ENCODE measurements at regions not wholly inside any gene's neighbourhood (a gene's known extent, or its start where the extent isn't known, plus 50 kb on each side); places are given as distances from the start of the nearest gene placed in this dataset.
"Not testable (repeated sequence)": the region's sequence is repeated elsewhere in the genome, so short reads cannot be mapped to it uniquely, and the experiment has no call there.

DNA sequence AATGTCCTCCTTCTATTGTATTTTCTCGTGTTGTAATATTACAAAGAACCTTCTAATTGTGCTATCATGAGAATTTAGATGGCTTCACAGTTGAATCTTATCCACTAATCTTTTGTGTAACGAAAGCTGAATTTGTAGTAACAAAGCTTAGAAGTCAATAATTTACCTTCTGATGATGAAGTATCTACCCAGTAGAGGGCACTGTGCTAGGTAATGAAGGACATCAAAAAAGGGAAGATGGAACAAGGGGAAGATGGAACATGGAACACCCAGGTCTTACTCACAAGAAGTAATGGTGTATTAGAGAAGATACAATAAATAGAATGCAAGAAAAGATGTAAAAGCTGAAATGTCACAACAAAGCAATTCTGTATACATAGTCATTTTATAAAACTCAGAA, 131.0 kb upstream of the CCNG1 start:
- no peak for DNase-seq

DNA sequence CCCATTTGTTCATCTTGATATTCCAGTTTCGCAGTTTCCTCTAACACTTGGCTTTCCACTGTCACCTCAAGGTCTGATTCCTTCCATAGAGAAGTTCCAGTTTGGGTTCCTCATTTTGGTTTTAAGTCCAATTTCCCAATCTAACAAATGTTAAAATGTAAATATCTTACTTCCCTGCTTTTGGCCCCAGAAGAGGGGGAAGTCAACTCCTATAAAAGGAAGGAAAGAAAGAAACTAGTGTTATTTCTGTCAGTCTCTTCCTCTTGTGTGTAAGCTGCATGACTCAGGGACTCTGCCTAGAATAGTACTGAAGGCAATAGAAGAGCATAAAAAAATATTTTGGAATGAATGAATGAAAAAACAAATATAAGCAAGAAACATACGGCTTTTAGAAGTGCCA, 127.5 kb upstream of the CCNG1 start:
- DNase-seq: no peak

DNA sequence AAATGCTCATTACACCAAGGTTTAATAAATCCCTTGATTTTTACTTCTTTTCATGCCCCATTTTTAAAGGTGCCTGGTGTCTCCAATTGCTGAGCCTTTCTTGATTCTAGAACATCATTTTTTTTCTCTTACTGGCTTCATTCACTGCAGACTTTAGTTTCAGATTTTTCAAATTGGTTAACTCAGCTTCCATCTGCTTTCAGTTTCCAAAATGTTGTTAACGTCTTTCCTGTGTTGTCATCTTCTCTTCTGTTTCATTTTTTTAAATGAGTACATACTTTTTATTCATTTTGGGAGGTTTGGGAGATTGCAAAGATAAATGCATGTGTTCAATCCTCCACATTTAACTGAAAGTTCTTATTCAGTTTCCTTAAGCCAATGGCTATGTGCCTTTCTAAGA, 126.4 kb upstream of the CCNG1 start:
- DNase-seq: no peak

DNA sequence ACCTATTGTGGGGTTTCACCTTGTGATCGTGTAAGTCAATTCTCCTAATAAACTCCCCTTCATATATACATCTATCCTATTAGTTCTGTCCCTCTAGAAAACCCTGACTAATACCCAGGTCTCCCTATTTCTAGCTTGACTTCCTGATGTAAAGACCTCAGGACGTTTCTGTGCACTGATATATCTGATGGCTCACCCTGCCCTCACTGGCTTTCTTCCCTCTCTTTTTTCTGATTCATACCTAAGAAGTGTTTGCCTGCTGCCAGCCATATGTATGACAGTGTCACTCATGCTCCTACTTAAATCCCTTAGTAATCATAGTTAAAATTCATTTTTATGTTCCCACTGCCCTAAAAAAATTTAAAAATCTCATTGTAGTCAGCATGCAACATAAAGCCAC, 124.8 kb upstream of the CCNG1 start:
- no peak for DNase-seq

DNA sequence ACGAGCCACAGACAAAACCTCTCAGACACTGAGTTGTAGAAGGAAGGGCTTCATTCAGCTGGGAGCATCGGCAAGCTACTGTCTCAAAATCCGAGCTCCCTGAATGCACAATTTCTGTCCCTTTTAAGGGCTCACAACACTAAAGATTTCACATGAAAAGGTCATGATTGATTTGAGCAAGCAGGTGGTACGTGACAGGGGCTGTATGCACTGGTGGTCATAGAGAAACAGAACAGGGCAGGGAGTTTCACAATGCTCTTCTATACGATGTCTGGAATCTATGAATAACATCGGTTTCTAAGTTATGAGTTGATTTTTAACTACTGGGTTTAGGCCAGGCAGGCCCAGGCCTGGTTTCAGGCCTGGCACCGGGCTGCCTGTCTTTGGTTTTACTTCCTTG, 124.3 kb upstream of the CCNG1 start:
- not testable (repeated sequence) for DNase-seq

DNA sequence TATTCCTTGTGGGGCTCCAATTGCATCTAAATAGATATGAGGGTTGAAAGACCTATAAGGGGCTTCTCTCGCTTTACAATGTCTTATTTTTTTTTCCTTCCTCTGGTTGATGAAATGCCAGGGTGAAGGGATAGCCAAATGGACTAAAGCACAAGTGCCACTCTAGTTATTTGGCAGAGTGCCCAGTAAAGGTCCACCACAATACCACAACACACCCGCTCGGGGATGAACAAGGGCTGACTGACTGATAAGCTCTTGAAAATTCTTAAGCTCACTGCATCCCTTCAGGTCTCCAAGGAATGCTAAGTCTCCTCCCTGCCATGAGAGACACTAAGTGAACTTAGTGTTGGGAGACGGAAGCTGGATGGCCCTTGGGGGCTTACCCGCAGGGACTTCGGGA, 121.0 kb upstream of the CCNG1 start:
- not testable (repeated sequence) for DNase-seq

DNA sequence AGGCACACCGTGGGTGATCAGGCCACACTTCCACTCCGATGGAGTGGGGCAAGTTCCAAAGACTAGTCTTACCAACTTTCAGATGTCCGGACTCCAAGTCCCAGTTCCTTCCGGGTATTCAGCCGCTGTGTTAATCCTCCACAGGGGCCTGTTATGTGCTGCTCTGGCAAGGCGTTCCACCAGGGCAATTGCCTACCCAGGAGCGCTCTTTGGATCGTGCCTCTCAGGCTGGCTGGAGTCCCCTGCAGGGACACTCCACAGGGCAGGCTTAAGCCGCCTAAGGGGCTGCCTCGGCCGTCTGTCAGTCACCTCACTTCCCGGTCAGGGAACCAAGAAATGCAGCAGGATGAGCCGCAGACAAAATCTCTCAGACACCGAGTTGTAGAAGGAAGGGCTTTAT, 118.7 kb upstream of the CCNG1 start:
- DNase-seq: no peak

DNA sequence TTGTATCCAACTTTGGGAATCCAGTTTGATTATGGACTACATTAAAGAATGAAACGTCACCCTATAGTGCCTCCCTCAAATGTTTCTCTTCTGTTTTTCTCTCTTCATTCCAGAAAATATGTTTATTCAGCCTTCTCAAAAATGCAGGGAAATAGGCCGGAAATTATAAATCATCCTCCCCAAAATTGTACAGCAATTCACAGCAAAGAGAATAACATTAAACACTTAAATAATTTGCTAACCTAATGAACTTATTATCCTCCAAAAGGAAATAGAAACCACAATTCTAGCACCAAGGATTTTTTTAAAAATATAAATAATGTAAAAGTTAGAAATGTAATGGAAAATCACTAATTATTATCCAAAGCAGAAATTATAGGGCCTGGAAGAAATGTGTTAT, 115.9 kb upstream of the CCNG1 start:
- no peak for DNase-seq

DNA sequence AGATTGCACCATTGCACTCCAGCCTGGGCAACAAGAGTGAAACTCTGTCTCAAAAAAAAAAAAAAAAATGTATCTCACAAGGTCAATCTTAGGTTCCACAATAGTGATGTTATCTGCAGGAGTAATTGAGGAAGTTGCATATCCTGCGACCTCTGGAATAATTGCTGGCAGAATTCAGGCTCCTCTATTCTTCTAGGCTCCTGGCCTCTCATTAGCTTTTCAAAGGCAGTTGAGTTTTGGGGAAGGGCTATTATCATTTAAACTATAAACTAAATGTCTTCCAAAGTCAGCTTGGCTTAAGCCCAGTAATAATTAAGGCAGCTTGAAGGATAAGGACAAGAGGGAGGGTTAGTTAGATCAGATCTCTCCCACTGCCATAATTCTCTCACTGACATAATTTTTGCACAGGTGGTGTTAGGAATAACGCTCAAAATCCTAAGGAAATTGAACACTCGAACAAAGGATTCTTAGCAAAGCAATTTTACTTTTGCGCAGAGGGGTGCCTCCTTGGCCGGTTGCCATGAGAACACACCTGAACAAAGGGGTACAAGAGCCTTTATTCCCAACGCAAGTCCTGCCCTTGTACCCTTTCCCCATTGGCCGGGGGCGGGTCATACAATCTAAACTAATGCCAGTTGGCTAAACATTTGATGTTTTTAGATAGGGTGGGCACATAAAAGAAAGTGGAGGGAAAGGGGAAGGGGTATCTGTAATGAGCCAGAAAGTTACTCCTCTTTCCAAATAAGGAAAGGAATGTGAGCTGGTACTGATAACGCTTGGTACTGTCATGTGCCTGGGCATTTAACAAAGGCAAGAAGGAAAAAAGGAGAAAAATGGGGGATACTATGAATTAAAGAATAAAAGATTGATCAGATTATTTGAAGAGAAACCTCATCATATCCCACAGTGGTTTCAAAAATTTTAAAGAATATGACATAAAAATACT, 106.4 kb upstream of the CCNG1 start:
- no peak for DNase-seq

DNA sequence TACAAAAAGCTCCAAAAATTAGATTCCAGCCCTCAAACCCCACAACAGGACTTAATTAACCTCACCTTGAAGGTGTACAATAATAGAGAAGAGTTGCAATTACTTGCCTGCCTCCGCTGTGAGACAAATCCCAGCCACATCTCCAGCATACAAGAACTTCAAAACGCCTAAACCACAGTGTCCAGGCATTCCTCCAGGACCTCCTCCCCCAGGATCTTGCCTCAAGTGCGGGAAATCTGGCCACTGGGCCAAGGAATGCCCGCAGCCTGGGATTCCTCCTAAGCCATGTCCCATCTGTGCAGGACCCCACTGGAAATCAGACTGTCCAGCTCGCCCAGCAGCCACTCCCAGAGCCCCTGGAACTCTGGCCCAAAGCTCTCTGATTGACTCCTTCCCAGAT, 101.3 kb upstream of the CCNG1 start:
- DNase-seq: not testable (repeated sequence)

DNA sequence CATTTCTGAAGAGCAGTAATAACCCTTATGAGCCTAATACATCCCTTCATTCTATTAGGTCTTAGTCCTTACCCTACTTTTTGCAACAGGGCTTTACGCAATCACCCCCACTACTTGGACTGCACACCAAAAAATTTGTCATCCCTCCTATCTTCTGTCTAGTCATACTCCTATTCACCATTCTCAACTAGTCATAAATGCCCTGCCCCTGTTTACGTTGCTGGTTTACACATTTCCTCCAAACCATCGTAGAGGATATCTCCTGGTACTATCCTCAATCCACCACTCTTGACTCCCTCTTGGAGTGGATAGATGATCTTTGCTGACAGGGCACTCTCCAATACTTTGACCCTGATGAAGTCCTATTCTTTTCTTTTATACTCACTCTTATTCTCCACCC, 98.2 kb upstream of the CCNG1 start:
- no peak for DNase-seq

DNA sequence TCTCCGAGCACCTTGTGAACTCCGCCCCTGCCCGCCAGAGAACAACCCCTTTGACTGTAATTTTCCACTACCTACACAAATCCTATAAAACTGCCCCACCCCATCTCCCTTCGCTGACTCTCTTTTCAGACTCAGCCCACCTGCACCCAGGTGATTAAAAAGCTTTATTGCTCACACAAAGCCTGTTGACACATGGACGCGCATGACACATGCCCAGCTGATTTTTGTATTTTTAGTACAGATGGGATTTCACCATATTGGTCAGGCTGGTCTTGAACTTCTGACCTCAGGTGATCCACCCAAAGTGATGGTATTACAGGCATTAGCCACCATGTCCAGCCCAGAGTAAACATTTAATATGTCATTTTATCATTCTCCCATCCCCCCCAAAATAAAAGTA, 97.0 kb upstream of the CCNG1 start:
- DNase-seq: not testable (repeated sequence)

DNA sequence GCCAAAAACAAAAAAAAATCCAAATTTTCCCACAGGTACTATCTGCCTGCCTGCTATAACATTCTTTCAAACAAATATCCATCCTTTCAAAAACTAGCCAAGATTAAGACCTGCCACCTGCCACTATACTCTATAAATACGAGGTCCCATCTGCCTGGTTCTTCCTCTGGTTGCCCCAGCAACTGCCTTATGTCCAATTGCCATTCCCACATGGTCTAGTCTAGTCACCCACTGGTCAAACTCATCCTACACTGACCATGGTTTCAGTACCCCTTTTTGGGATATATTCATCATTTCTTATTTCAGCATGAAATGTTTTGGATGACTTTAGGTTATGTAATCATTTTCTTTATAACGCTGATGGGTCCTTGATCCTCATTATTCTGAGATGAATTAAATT, 95.1 kb upstream of the CCNG1 start:
- DNase-seq: no peak

DNA sequence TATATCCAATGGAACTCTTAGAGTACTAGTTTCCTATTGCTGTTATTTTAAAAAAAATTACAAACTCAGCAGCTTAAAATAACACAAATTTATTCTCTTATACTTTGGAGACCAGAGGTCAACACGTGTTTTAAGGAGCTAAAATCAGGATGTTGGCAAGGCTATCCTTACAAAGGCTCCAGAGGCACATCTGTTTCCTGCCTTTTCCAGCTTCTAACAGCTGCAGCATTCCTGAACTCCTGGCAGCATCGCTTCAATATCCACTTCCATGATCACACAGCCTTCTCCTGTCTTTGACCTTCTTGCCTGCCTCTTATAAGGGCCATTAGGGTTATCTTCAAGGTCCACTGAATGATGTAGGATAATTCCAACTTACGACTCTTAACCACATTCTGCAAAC, 92.2 kb upstream of the CCNG1 start:
- no peak for DNase-seq

DNA sequence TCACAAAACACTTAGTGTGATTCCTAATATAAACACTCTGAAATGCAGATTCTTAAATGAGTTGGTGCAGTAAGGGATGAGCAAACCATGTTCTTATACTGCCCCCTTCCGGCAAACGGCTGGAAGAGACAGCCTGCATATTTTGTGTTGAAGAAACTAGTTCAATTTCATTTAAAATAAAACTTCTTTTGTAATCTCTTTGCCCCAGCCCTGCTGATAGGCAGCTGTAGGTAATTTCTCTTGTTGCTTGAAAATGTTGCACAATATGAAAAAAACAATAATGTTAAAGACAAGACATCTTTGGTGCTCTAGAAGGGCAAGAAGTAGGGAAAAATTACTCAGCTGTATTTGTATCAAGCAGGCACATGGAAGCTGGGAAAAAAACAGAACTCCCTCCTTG, 89.7 kb upstream of the CCNG1 start:
- DNase-seq: peak in 1 of 2 experiments; percentile 27

DNA sequence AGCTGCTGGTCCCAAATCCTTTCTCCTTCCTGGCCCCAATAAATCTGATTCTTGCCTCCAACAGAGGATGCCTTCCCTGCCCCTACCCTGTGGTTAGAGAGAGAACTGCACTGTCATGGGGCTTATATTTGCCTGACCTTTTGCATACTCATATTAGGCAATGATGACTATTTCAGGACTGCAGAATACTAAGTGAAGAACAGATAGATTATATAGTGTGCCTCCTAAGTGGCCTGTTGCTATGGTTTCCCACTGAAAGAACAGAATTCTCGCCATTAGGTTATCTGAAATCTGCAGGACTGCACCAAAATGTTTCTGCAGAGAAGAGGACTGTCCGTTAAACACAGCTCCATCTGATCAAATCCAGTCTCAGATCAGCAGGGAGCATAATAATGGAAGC, 87.3 kb upstream of the CCNG1 start:
- no peak for DNase-seq

DNA sequence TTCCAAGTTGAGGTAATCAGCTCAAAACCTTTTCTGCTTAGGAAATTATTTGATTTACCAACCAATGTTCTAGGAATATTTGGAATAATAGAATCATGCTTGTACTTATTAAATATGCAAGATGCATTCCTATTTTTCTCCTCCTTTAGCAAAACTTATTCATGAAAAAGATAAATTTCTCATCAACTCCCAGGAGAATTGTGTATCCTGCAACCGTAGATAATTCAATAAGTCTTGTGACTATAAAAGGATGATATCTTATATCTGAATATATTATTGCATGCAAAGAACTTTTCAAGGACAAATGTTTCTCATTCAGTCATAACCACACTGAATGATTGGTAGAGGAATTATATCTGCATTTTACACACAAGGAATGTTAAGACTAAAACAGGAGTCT, 84.9 kb upstream of the CCNG1 start:
- DNase-seq: no peak

DNA sequence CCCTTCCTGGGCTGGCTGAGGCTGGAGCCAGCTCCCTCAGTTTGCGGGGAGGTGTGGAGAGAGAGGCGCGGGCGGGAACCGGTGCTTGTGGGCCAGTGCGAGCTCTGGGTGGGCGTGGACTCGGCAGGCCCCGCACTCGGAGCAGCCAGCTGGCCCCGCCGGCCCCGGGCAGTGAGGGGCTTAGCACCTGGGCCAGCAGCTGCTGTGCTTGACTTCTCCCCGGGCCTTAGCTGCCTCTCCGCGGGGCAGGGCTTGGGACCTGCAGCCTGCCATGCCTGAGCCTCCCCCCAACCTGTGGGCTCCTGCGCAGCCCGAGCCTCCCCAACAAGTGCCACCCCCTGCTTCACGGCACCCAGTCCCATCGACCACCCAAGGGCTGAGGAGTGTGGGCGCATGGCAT, 81.6 kb upstream of the CCNG1 start:
- not testable (repeated sequence) for DNase-seq

DNA sequence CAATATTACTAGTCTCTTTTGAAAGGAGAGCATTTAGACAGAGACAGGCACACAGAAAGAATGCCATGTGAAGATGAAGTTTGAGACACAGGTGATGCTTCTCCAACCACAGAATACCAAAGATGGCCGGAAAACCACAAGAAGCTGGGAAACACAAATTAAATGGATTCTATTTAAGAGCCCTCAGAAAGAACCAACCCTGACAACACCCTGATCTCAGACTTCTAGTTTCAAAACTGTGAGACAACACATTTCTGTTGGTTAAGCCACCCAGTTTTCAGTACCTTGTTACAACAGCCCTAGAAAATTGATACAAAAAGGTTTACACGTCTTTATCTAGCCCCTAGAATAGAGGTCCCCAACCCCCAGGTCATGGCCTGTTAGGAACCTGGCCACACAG, 79.8 kb upstream of the CCNG1 start:
- DNase-seq: no peak

DNA sequence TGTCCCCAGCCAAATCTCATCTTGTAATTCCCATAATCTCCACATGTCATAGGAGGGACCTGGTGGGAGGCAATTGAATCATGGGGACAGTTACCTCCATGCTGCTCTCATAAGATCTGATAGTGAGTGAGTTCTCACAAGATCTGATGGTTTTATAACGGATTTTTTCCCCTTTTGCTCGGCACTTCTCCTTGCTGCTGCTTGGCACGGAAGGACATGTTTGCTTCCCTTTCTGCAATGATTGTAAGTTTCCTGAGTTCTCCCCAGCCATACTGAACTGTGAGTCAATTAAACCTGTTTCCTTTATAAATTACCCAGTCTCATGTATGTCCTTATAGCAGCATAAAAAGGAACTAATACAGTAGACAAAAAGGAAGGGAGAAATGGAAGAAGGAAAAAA, 76.7 kb upstream of the CCNG1 start:
- no peak for DNase-seq

DNA sequence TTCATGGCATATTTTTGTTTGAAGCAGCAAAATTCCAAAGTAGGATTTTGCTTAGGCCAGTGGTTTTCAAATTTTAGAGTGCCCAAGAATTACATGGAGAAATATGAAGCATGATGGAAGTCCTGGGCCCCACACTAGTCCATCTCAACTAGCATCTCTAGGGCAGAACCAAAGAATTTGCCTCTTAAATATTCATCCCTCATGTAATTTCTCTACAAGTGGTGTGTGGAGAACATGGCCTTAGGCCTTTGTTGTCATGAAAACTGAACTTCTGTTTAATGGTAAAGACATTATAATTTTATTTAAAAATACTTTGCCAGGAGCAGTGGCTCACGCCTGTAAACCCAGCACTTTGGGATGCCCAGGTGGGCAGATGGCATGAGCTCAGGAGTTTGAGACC, 75.9 kb upstream of the CCNG1 start:
- no peak for DNase-seq

DNA sequence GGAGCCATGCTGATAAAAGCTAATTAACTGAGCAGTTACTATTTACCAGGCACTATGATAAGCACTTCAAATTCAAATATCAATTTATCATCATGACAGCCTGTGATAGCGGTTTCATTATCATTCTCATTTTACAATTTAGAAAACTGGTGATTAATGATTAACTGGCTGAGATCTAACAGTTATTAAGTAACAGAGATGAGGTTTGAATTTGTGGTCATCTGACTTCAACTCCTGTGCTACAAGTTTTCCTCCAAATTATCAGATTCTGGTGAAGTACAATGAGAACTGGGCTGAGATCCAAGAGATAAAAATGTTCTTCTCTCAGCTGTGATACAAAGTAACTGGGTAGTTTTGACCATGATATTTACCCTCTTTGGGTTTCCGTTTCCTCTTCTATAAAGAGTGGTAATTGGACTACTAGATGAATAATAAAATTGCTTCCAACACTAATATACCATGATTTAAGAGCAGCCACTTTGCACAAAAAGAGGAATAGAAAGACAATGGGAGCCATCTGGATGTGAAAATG, 74.5 kb upstream of the CCNG1 start:
- DNase-seq: no peak

DNA sequence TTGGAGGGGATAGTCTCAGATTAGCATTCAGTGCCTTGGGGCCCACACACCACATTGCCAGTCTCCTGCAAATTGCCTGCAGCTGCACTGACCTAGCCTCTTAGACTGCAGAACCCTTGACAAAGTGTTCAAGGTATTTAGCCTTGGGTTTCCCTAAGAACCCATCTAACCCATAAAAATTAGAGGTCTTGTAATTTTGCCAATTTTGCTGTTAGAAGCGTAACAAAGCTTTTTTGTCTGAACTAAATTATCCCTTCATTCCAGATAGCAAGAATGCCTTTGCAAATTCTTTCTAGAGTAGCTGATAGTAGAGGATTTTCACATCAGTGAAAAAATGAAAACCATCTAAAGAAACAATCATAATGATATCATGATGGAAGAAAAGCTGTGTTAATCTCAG, 74.0 kb upstream of the CCNG1 start:
- no peak for DNase-seq

DNA sequence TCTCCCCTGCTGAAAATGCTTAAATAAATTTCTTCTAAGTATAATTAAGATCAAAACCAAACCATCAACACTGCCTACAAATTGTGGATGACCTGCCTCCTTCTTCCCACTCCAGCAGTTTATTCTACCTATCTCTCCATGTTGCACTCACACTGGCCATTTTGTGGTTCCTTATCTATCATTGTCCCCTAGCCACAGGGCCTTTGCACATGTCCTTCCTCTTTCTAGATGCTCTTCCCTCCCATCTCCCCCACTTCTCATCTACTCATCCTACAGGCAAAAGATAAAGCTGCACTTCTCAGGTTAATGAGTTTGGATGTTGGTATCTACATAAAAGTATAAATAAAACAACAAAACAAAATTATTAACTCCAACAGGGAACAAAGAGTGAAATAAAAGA, 70.6 kb upstream of the CCNG1 start:
- DNase-seq: no peak
